ENCODE measurements at regions not wholly inside any gene's neighbourhood (a gene's known extent, or its start where the extent isn't known, plus 50 kb on each side); places are given as distances from the start of the nearest gene placed in this dataset.

GRCh38 chr10:90051053-90051452, 349.7 kb downstream of the KIF20B start:
- BruUV-seq (replicated peaks): no TSS peak
- intact Hi-C loops (cut with micrococcal nuclease; ENCODE audit: unreplicated experiment): no loop called here

More at GRCh38 chr10:90051053-90051452, 349.7 kb downstream of the KIF20B start:
- H3K4me2 ChIP-seq (ENCODE audit: low read depth, low read length): no peak overlapping the region
- TF ChIP-seq STAT5B (CRISPR knock-in tag; IDR thresholded peaks at IDR 0.05): no peak
- TF ChIP-seq ZNF749 (CRISPR knock-in tag; IDR thresholded peaks at IDR 0.05; ENCODE audit: borderline replicate concordance): no peak
- no peak for TF ChIP-seq ZNF143 (CRISPR knock-in tag; IDR thresholded peaks at IDR 0.05)
- TF ChIP-seq ZNF83 (CRISPR knock-in tag; IDR thresholded peaks at IDR 0.05; ENCODE audit: borderline replicate concordance): no peak
- no peak for TF ChIP-seq PAXIP1 (CRISPR knock-in tag; conservative IDR thresholded peaks at IDR 0.05)
- TF ChIP-seq ZNF879 (CRISPR knock-in tag; IDR thresholded peaks at IDR 0.05): no peak
- no peak for TF ChIP-seq JUN (CRISPR knock-in tag; IDR thresholded peaks at IDR 0.05)
- no peak for TF ChIP-seq TFAP4 (IDR thresholded peaks at IDR 0.05; ENCODE audit: borderline replicate concordance, low read depth)
- DNase-seq (ENCODE audit: low spot score) (no peak), FAIRE-seq (no peak), ATAC-seq (no peak)
- ChIA-PET POLR2A (no interaction called here), CTCF (ENCODE audit: low intra/inter-chr PET ratio, low total read pairs) (no interaction called here)
- no peaks in the 10 kb centered on the region for H4K20me1 ChIP-seq (ENCODE audit: insufficient read depth, low read length)
- in situ Hi-C loops (cut with HindIII; ENCODE audit: extremely low pct_ligation_motif_present, low pct_unique_long_range_greater_than_20kb): no loop called here
- no peak overlapping the region for H3K4me3 ChIP-seq (replicated peaks in 1 of 3; ENCODE audit: insufficient read depth in 1 of 3, low read depth in 2 of 3, low read length in 3 of 3)
- H2AFZ ChIP-seq (ENCODE audit: low read length): no peak overlapping the region
- no peaks in the 10 kb centered on the region for H3K79me2 ChIP-seq (ENCODE audit: insufficient read depth, low read length)
- no peak overlapping the region for H3K9ac ChIP-seq (ENCODE audit: insufficient read depth, low read depth, low read length)
- no peaks in the 10 kb centered on the region for H3K27me3 ChIP-seq (ENCODE audit: control insufficient read depth in 1 of 2, insufficient read depth in 2 of 2, low read length in 2 of 2)
- no peak overlapping the region for H3K27ac ChIP-seq (ENCODE audit: extremely low read length, insufficient read depth, low read length)
- no peaks in the 10 kb centered on the region for H3K4me1 ChIP-seq (ENCODE audit: insufficient read depth, low read length)
- H3K36me3 ChIP-seq (replicated peaks in 1 of 2; ENCODE audit: control insufficient read depth in 1 of 2, insufficient read depth in 2 of 2, low read length in 2 of 2): no peaks in the 10 kb centered on the region
- no peaks in the 10 kb centered on the region for H3K9me3 ChIP-seq (ENCODE audit: low read length)

Data from HepG2 (cell line).